ENCODE measurements at regions not wholly inside any gene's neighbourhood (a gene's known extent, or its start where the extent isn't known, plus 50 kb on each side); places are given as distances from the start of the nearest gene placed in this dataset.

GRCh38 chr18:38313831-38314230 lies 748.2 kb upstream of the CELF4 start:
- TF ChIP-seq, protein P1, sequence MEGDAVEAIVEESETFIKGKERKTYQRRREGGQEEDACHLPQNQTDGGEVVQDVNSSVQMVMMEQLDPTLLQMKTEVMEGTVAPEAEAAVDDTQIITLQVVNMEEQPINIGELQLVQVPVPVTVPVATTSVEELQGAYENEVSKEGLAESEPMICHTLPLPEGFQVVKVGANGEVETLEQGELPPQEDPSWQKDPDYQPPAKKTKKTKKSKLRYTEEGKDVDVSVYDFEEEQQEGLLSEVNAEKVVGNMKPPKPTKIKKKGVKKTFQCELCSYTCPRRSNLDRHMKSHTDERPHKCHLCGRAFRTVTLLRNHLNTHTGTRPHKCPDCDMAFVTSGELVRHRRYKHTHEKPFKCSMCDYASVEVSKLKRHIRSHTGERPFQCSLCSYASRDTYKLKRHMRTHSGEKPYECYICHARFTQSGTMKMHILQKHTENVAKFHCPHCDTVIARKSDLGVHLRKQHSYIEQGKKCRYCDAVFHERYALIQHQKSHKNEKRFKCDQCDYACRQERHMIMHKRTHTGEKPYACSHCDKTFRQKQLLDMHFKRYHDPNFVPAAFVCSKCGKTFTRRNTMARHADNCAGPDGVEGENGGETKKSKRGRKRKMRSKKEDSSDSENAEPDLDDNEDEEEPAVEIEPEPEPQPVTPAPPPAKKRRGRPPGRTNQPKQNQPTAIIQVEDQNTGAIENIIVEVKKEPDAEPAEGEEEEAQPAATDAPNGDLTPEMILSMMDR (IDR thresholded peaks at IDR 0.05): no peak
- no peak for TF ChIP-seq POLR2A (IDR thresholded peaks at IDR 0.05)
